Endodermal cell (in vitro differentiated cells): ENCODE measurements at regions not wholly inside any gene's neighbourhood (a gene's known extent, or its start where the extent isn't known, plus 50 kb on each side); places are given as distances from the start of the nearest gene placed in this dataset.
"Not testable (repeated sequence)": the region's sequence is repeated elsewhere in the genome, so short reads cannot be mapped to it uniquely, and the experiment has no call there.

Experiments used
- DNase-seq: peaks from one replicate; pipeline ENCODE4 v3.0.0-alpha.2; 2017
- H3K27ac ChIP-seq: 2 replicates; pipeline ENCODE4 v1.5.1; 2013; ENCODE audit warnings: mild to moderate bottlenecking, low read depth, low read length, moderate library complexity
- H3K27me3 ChIP-seq: 2 replicates; pipeline ENCODE4 v1.6.1; 2013; ENCODE audit warnings: mild to moderate bottlenecking, low read length, moderate library complexity; ENCODE audit not compliant: insufficient read depth, control insufficient read depth, poor library complexity, severe bottlenecking
- H3K36me3 ChIP-seq: 2 replicates; pipeline ENCODE4 v1.7.0; 2013; ENCODE audit warnings: mild to moderate bottlenecking, low read length, moderate library complexity; ENCODE audit not compliant: control insufficient read depth, insufficient read depth
- H3K4me1 ChIP-seq: one replicate; pipeline ENCODE4 v1.7.0; 2013; ENCODE audit warnings: low read length; ENCODE audit not compliant: control insufficient read depth, insufficient read depth
- H3K4me3 ChIP-seq: 2 replicates; pipeline ENCODE4 v1.5.1; 2013; ENCODE audit warnings: mild to moderate bottlenecking, low read length, moderate library complexity
- H3K9ac ChIP-seq: 2 replicates; pipeline ENCODE4 v1.6.1; 2013; ENCODE audit warnings: mild to moderate bottlenecking, low read length, moderate library complexity; ENCODE audit not compliant: poor library complexity, severe bottlenecking; ENCODE audit errors: extremely low read depth
- H3K9me3 ChIP-seq: 2 replicates; pipeline ENCODE4 v1.6.1; 2013; ENCODE audit warnings: mild to moderate bottlenecking, low read length, moderate library complexity; ENCODE audit not compliant: control insufficient read depth
- H3K27ac Mint-ChIP-seq: 2 replicates; pipeline ENCODE4 v1.8.0; 2020; ENCODE audit warnings: mixed read lengths
- H3K27me3 Mint-ChIP-seq: 2 replicates; pipeline ENCODE4 v1.8.0; 2021; ENCODE audit warnings: mild to moderate bottlenecking, mixed read lengths; ENCODE audit not compliant: insufficient read depth
- H3K36me3 Mint-ChIP-seq: 2 replicates; pipeline ENCODE4 v1.8.0; 2020; ENCODE audit warnings: low read depth, mixed read lengths
- H3K4me1 Mint-ChIP-seq: 2 replicates; pipeline ENCODE4 v1.8.0; 2020; ENCODE audit warnings: mixed read lengths
- H3K4me3 Mint-ChIP-seq: 2 replicates; pipeline ENCODE4 v1.8.0; 2020; ENCODE audit warnings: mild to moderate bottlenecking, moderate library complexity, mixed read lengths
- H3K9me3 Mint-ChIP-seq: 2 replicates; pipeline ENCODE4 v1.8.0; 2020; ENCODE audit warnings: mild to moderate bottlenecking, mixed read lengths
- WGBS, 2 experiments: methylation state at CpG; one replicate each; pipeline versions ENCODE4 v1.1.5 to v1.1.7; 2013; ENCODE audit warnings: missing lambda C conversion rate in 2 of 2, mixed read lengths in 1 of 2; ENCODE audit not compliant: insufficient coverage in 1 of 2, insufficient read length in 1 of 2; 5-methylcytosine and 5-hydroxymethylcytosine counted together
- TF ChIP-seq, protein P1 (sequence below): fragments of 200-600 bp; sonication (generic); conservative IDR thresholded peaks from 2 replicates; pipeline ENCODE4 v1.5.0; 2021; ENCODE audit warnings: antibody characterized with exemption, mild to moderate bottlenecking

DNA sequence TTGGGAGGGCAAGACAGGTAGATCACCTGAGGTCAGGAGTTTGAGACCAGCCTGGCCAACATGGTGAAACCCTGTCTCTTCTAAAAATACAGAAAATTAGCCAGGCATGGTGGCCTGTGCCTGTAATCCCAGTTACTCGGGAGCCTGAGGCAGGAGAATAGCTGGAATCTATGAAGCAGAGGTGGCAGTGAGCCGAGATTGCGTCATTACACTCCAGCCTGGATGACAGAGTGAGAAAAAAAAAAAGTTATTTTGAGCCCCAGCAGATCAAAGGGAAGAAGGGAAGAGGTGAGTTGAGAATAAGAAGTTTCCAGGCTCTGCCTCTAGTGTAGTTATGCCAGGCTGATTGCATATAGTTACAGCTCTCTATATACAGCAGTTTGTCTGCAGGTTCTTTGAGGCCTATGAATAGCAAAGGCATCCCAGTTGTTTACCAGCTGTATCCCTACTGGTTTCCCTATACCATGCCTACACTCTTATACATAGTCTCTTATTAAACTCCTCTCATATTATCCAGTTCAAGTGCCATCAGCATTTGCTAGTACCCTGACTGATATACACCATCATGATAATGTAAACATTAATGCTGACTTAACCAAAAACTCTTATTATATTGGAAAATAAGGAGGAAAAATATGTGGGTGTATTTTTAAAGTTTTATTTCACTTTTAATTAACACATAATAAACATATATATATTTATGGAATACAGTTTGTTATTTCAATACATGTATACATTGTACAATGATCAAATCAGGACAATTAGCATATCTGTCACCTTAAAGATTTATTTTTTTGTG, 823.6 kb upstream of the ADGRB3 start:
- H3K9ac ChIP-seq = no peak overlapping the region
- H3K4me1 Mint-ChIP-seq = no peaks in the 10 kb centered on the region
- no peak overlapping the region for H3K27ac Mint-ChIP-seq
- WGBS, 2 experiments = 89 to 100% methylated on average over 2 to 3 of the region's 3 CpGs
- H3K4me1 ChIP-seq = no peaks in the 10 kb centered on the region
- H3K9me3 Mint-ChIP-seq = peaks cover 40% of the 10 kb centered on the region
- no peak overlapping the region for H3K27ac ChIP-seq
- TF ChIP-seq, protein P1, sequence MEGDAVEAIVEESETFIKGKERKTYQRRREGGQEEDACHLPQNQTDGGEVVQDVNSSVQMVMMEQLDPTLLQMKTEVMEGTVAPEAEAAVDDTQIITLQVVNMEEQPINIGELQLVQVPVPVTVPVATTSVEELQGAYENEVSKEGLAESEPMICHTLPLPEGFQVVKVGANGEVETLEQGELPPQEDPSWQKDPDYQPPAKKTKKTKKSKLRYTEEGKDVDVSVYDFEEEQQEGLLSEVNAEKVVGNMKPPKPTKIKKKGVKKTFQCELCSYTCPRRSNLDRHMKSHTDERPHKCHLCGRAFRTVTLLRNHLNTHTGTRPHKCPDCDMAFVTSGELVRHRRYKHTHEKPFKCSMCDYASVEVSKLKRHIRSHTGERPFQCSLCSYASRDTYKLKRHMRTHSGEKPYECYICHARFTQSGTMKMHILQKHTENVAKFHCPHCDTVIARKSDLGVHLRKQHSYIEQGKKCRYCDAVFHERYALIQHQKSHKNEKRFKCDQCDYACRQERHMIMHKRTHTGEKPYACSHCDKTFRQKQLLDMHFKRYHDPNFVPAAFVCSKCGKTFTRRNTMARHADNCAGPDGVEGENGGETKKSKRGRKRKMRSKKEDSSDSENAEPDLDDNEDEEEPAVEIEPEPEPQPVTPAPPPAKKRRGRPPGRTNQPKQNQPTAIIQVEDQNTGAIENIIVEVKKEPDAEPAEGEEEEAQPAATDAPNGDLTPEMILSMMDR = no peak
- DNase-seq = no peak
- no peaks in the 10 kb centered on the region for H3K27me3 Mint-ChIP-seq
- no peaks in the 10 kb centered on the region for H3K27me3 ChIP-seq
- H3K36me3 ChIP-seq = no peaks in the 10 kb centered on the region
- H3K36me3 Mint-ChIP-seq = peaks cover 7% of the 10 kb centered on the region
- H3K9me3 ChIP-seq = peaks cover 47% of the 10 kb centered on the region
- H3K4me3 ChIP-seq = no peak overlapping the region
- H3K4me3 Mint-ChIP-seq = no peak overlapping the region

- not testable (repeated sequence) for H3K27me3 ChIP-seq, H3K9me3 Mint-ChIP-seq
These were observed 830.3 kb upstream of the ADGRB3 start for GRCh38 chr6:67804808-67805207.

GRCh38 chr6:67802771-67803170, 832.3 kb upstream of the ADGRB3 start:
- Mint-ChIP-seq H3K4me1 (peaks cover 3% of the 10 kb centered on the region), H3K36me3 (no peaks in the 10 kb centered on the region), H3K27ac (no peak overlapping the region), H3K27me3 (no peaks in the 10 kb centered on the region), H3K4me3 (no peak overlapping the region), H3K9me3 (peaks cover 9% of the 10 kb centered on the region)
- H3K4me3 ChIP-seq = no peak overlapping the region
- H3K9me3 ChIP-seq = no peaks in the 10 kb centered on the region
- no peak overlapping the region for H3K27ac ChIP-seq
- H3K4me1 ChIP-seq = no peaks in the 10 kb centered on the region
- H3K36me3 ChIP-seq = no peaks in the 10 kb centered on the region
- DNase-seq = no peak
- TF ChIP-seq, protein P1 = no peak
- H3K9ac ChIP-seq = no peak overlapping the region
- H3K27me3 ChIP-seq = no peaks in the 10 kb centered on the region

More at GRCh38 chr6:67804808-67805207, 830.3 kb upstream of the ADGRB3 start:
- H3K4me3 ChIP-seq, H3K27ac Mint-ChIP-seq, H3K27me3 Mint-ChIP-seq, H3K9me3 ChIP-seq, H3K4me1 ChIP-seq, H3K4me1 Mint-ChIP-seq, H3K36me3 ChIP-seq, H3K9ac ChIP-seq, H3K27ac ChIP-seq, DNase-seq, H3K4me3 Mint-ChIP-seq, H3K36me3 Mint-ChIP-seq: not testable (repeated sequence)
- WGBS, 2 experiments = 77 to 85% methylated on average over 5 of the region's 5 CpGs

- Mint-ChIP-seq H3K4me1 (peaks cover 12% of the 10 kb centered on the region), H3K27me3 (no peaks in the 10 kb centered on the region), H3K4me3 (no peak overlapping the region), H3K27ac (no peak overlapping the region), H3K36me3 (no peaks in the 10 kb centered on the region), H3K9me3 (peaks cover 3% of the 10 kb centered on the region)
- Histone ChIP-seq H3K9me3 (no peaks in the 10 kb centered on the region), H3K27me3 (no peaks in the 10 kb centered on the region), H3K4me3 (no peak overlapping the region), H3K36me3 (no peaks in the 10 kb centered on the region), H3K4me1 (no peaks in the 10 kb centered on the region), H3K9ac (no peak overlapping the region), H3K27ac (no peak overlapping the region)
- 75 to 78% methylated on average over 2 of the region's 2 CpGs for WGBS, 2 experiments
- no peak for DNase-seq
- TF ChIP-seq, protein P1 = no peak
These were observed 842.1 kb upstream of the ADGRB3 start for GRCh38 chr6:67792996-67793395.
